Mammary epithelial cell (primary cell): ENCODE measurements at regions not wholly inside any gene's neighbourhood (a gene's known extent, or its start where the extent isn't known, plus 50 kb on each side); places are given as distances from the start of the nearest gene placed in this dataset.

ENCODE experiments used
- EZH2 ChIP-seq: IDR thresholded peaks from 2 replicates; pipeline ENCODE4 v1.6.1; 2012; ENCODE audit warnings: low read length, inconsistent platforms, borderline replicate concordance
- TF ChIP-seq, protein P1 (sequence below), 2 donors: IDR thresholded peaks in 1 of 2; conservative IDR thresholded peaks in 1 of 2; 2 replicates each; pipeline ENCODE4 v1.5.1; 2011 to 2012; ENCODE audit warnings: inconsistent platforms in 2 of 2, low read length in 2 of 2, mild to moderate bottlenecking in 2 of 2, control low read depth in 1 of 2, low read depth in 1 of 2; ENCODE audit not compliant: insufficient read depth in 1 of 2; ENCODE audit errors: extremely low read depth in 1 of 2

DNA sequence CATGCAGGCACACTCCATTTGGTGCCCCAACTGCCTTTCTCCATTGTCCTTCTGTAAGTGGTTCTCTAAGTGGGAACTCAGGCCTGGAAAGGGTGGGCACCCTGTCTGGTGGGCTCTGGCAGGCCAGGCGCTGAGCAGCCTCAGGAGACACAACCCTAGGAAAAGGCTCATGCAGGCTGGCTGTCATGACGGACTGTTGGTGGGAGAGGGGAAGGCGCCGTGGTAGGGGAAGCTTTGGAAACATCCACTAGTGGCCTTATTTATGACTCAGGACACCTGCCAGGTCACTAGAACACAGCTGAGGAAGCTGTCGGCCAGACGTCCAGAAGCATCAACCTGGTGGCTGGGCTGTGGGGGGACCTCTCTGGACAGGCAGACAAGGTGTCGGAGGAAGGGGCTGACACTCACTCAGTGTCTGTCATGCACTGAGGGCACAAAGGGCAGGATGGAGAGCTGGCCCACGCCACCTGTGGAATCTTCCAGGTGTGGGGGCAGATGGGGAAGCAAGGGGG lies 216.0 kb downstream of the SEC14L1 start:
- TF ChIP-seq, protein P1, sequence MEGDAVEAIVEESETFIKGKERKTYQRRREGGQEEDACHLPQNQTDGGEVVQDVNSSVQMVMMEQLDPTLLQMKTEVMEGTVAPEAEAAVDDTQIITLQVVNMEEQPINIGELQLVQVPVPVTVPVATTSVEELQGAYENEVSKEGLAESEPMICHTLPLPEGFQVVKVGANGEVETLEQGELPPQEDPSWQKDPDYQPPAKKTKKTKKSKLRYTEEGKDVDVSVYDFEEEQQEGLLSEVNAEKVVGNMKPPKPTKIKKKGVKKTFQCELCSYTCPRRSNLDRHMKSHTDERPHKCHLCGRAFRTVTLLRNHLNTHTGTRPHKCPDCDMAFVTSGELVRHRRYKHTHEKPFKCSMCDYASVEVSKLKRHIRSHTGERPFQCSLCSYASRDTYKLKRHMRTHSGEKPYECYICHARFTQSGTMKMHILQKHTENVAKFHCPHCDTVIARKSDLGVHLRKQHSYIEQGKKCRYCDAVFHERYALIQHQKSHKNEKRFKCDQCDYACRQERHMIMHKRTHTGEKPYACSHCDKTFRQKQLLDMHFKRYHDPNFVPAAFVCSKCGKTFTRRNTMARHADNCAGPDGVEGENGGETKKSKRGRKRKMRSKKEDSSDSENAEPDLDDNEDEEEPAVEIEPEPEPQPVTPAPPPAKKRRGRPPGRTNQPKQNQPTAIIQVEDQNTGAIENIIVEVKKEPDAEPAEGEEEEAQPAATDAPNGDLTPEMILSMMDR (conservative IDR thresholded peaks at IDR 0.05 in 1 of 2, IDR thresholded peaks at IDR 0.05 in 1 of 2; ENCODE audit: extremely low read depth in 1 of 2, insufficient read depth in 1 of 2, low read depth in 1 of 2, low read length in 2 of 2): no peak
- no peak for TF ChIP-seq EZH2
